Brain microvascular endothelial cell (primary cell): ENCODE measurements at regions not wholly inside any gene's neighbourhood (a gene's known extent, or its start where the extent isn't known, plus 50 kb on each side); places are given as distances from the start of the nearest gene placed in this dataset.

Experiments
- DNase-seq: peaks from one replicate; pipeline ENCODE4 v3.0.0-alpha.2; 2020
- H3K27ac ChIP-seq: fragments of 250-450 bp; sonication (Bioruptor Pico); 2 replicates; pipeline ENCODE4 v1.5.1; 2020; ENCODE audit warnings: mild to moderate bottlenecking, moderate library complexity
- H3K27me3 ChIP-seq: fragments of 250-450 bp; sonication (Bioruptor Pico); replicated peaks from 2 replicates; pipeline ENCODE4 v1.5.1; 2020; ENCODE audit warnings: mild to moderate bottlenecking
- H3K36me3 ChIP-seq: fragments of 250-450 bp; sonication (Bioruptor Pico); replicated peaks from 2 replicates; pipeline ENCODE4 v1.5.1; 2020; ENCODE audit warnings: mild to moderate bottlenecking
- H3K4me3 ChIP-seq: 2 replicates; pipeline ENCODE4 v1.5.1; 2011; ENCODE audit warnings: low read depth, mild to moderate bottlenecking, control low read depth, low read length, moderate library complexity
- CTCF ChIP-seq: IDR thresholded peaks from 2 replicates; pipeline ENCODE4 v1.5.1; 2011; ENCODE audit warnings: low read depth, mild to moderate bottlenecking, moderate library complexity, low read length, control low read depth, inconsistent platforms; ENCODE audit errors: missing control alignments
- in situ Hi-C: cut with HindIII; loops from 2 replicates; pipeline ENCODE4 v1.10.0; 2017; ENCODE audit warnings: low sequenced_read_pairs, low pct_ligation_motif_present

- Histone ChIP-seq H3K27me3 (no peaks in the 10 kb centered on the region), H3K36me3 (no peaks in the 10 kb centered on the region), H3K4me3 (no peak overlapping the region), H3K27ac (no peak overlapping the region)
- TF ChIP-seq CTCF = no peak
- in situ Hi-C loops = no loop called here
- no peak for DNase-seq
Observed at GRCh38 chr7:142352543-142352942, 94.7 kb upstream of the PRSS58 start.

GRCh38 chr7:142351145-142351544, 93.3 kb upstream of the PRSS58 start:
- no peaks in the 10 kb centered on the region for H3K36me3 ChIP-seq
- H3K27ac ChIP-seq = no peak overlapping the region
- in situ Hi-C loops = no loop called here
- H3K27me3 ChIP-seq = no peaks in the 10 kb centered on the region
- no peak overlapping the region for H3K4me3 ChIP-seq
- DNase-seq = no peak
- TF ChIP-seq CTCF = no peak

- no peak overlapping the region for H3K4me3 ChIP-seq
- H3K27me3 ChIP-seq = no peaks in the 10 kb centered on the region
- no peak for DNase-seq
- H3K27ac ChIP-seq = no peak overlapping the region
- no peak for TF ChIP-seq CTCF
- no peaks in the 10 kb centered on the region for H3K36me3 ChIP-seq
- in situ Hi-C loops = no loop called here
Observed at GRCh38 chr7:142349670-142350405, 92.0 kb upstream of the PRSS58 start.

- Histone ChIP-seq H3K36me3 (no peaks in the 10 kb centered on the region), H3K27me3 (no peaks in the 10 kb centered on the region), H3K4me3 (no peak overlapping the region), H3K27ac (no peak overlapping the region)
- in situ Hi-C loops = no loop called here
- DNase-seq = no peak
- TF ChIP-seq CTCF = no peak
Observed at GRCh38 chr7:142348921-142349405, 91.1 kb upstream of the PRSS58 start.

GRCh38 chr7:142348100-142348499, 90.2 kb upstream of the PRSS58 start:
- no peak for TF ChIP-seq CTCF
- no peak for DNase-seq
- in situ Hi-C loops = no loop called here
- H3K36me3 ChIP-seq = no peaks in the 10 kb centered on the region
- no peaks in the 10 kb centered on the region for H3K27me3 ChIP-seq
- H3K27ac ChIP-seq = no peak overlapping the region
- no peak overlapping the region for H3K4me3 ChIP-seq

- Histone ChIP-seq H3K4me3 (no peak overlapping the region), H3K27me3 (no peaks in the 10 kb centered on the region), H3K27ac (no peak overlapping the region), H3K36me3 (no peaks in the 10 kb centered on the region)
- in situ Hi-C loops = no loop called here
- DNase-seq = no peak
- no peak for TF ChIP-seq CTCF
Observed at GRCh38 chr7:142347091-142347490, 89.2 kb upstream of the PRSS58 start.
